ENCODE measurements at regions not wholly inside any gene's neighbourhood (a gene's known extent, or its start where the extent isn't known, plus 50 kb on each side); places are given as distances from the start of the nearest gene placed in this dataset.
"Not testable (repeated sequence)": the region's sequence is repeated elsewhere in the genome, so short reads cannot be mapped to it uniquely, and the experiment has no call there.

- no peak for DNase-seq
Observed at GRCh38 chr15:62513893-62514292, 348.8 kb upstream of the C2CD4B start.

DNA sequence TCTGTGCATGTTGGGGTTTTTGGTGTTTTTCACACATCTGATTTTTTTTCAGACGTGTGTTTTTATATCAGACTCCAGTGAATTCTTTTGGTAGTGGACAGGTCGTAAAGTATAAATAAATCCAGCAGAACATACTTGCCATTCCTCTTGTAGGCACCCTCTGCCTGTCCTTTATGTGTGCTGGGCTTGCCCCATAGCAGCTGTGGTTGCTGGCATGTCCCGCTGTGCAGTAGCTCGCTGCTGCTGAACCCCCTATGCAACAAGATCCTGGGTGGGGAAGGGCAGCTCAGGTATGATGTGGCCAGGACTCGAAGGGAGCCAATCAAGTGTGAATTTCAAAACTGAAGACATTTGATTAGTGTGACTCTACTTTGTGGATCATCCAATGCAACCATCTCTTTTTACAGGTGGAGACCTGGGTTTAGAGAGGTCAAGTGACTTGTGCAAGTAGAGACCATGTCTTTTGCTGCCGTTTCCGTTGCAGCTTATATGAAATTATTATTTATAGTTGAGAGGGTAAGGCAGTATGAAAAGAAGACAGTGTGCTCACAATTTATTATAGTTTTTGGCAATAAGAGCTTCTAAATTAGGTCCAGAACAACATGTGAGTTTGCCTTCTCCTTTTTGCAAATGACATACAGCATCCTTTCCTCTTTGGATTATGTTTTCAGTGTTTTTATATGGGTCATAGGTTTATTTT, 350.8 kb upstream of the C2CD4B start:
- DNase-seq = no peak

DNA sequence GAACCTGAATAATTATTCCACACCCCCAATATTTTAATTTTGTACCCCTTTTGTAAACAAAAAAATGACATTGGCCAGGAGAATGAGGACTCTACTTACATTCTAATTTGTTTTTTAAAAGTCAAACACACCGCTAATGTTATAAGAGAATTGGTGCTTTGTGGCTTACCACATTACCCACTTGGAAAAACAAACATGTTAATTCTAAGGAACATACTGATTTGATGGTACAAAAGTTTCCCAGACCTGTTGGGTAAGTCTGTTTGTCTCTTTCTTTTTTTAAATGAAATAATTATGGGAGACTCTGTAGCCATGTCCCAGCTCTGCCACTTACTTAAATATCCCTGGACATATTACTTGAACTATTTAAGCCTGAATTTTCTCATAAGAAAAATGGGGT, 352.5 kb upstream of the C2CD4B start:
- no peak for DNase-seq

DNA sequence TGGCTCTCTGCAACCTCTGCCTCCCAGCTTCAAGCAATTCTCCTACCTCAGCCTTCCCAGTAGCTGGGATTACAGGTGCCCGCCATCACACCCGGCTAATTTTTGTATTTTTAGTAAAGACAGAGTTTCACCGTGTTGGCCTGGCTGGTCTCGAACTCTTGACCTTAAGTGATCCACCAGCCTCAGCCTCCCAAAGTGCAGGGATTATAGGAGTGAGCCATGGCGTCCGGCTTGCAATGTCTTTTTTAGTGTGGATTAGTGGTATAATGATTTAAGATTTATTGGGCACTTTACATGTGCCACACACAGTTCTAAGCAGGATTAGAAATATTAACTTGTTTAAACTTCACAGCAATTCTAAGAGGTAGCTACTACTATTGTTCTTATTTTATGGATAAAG, 353.6 kb upstream of the C2CD4B start:
- not testable (repeated sequence) for DNase-seq

DNA sequence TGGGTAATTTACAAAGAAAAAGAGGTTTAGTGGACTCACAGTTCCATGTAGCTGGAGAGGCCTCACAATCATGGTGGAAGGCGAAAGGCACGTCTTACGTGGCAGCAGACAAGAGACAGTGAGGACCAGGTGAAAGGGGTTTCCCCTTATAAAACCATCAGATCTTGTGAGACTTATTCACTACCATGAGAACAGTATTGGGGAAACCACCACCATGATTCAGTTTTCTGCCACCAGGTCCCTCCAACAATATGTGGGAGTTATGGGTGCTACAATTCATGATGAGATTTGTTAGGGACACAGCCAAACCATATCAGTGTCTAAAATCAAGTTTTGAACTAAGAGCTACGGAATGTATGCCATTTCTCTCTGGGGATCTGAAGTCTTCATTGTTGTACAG, 354.8 kb upstream of the C2CD4B start:
- DNase-seq = no peak

DNA sequence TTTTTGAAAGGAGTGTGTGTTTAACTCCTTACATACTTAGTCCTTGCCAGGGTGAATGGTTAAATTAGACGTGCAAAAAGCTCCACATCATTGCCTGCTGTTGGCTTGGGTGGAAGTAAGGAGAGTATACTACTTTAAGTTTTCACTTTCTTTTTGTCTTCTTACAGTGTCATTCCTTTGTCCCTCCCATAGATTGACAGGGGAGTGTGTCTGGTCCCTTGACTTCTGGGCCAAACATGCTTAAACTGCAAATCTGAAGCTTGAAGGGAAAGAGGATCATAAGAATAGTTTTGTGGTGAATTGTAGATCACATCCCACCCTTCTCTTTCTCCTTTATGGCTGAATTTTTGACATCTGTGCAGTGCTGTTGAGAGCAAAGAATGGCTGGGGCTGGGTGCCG, 355.8 kb upstream of the C2CD4B start:
- DNase-seq = no peak

GRCh38 chr15:62521396-62521795, 356.3 kb upstream of the C2CD4B start:
- DNase-seq = no peak

DNA sequence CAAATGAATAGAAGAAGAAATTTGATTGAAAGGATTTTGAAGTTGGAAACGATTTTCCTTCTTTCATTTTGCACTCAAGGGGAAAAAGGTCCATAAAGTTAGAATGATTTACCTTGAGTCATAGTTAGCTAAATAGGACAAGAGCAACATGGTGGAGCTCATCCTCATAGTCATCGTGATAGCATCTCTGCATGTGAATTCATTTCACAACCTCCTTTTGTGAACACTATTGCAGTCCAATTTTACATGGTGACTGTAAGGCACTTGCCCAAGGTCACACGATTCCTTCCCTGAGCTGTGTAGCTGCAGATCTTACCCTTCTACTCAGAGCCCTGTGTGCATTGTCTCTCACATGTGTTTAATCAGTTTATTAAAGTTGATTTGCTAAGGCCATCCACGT, 359.8 kb upstream of the C2CD4B start:
- no peak for DNase-seq

DNA sequence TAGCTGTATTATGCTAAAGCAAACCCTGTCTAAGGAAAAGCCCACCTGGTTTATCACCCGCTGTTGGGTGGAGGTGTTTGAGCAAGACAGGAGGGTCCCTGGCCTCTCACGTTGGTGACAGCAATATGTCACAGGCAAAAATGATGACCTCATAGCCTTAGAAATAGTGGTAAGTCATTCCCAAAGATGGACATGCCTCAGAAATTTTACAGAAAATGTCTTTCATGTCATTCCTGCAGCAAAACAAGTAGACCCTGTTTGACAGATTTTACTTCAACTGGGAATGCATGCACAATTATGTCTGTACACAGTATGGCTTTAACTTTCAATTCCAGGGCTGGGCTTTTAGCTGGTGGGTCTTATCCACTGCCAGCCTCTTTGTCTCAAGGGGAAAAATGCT, 362.3 kb upstream of the C2CD4B start:
- no peak for DNase-seq

GRCh38 chr15:62528505-62528904, 363.4 kb upstream of the C2CD4B start:
- DNase-seq = no peak

DNA sequence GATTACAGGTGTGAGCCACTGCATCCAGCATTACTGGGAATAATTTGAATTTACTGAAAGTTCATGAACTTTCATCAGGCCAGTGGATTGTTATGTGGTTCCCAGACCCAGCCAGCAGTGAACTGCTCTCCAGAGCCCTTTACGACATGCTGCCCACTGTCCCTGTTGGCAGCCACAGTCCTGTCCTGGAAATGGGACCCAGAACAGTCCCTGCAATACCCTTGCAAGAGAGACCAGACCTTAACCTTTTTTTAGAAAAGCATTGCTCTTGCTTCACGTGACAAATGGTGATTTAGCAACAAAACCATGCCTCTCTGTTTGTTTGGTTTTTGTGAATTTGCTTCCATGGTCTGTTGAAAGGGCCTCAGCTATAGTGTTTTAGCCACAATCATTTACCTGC, 367.3 kb upstream of the C2CD4B start:
- DNase-seq = no peak

DNA sequence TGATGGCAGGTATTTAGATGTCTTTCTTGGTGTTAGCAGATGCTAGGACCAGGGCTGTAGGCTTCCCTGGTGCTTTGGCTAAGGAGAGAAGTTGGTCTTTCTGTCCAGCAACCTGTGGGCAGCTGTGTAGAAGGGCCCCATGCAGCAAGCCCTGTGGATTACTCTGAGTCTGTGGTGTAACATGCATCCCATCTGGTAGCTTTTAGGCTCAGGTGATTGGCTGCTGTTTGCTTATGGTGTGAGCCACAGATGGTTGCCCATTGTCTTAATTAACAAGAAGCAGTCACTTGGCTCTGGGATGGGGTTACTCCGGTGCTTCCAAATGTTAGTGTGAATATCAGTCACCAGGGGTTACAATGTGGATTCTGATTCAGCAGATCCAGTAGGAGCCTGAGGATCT, 368.6 kb upstream of the C2CD4B start:
- no peak for DNase-seq

DNA sequence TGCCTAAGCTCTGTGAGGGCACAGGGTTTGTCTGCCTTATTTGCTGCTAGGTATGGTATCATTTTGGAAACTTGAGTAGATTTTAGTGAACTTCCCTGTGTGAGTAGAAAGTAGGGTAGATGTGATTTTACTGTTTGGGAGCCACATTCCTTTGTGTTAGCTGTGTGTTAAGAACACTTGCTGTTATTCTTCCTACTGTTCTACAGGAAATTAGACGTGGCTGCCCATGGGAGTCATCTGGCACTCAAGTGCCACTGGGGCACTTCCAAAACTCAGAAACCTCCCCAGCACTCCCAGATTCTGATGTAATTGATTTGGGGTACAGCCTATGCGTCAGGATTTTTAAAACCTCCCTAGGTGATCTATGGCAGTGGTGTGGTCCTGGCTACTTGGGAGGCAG, 369.9 kb upstream of the C2CD4B start:
- DNase-seq = no peak

DNA sequence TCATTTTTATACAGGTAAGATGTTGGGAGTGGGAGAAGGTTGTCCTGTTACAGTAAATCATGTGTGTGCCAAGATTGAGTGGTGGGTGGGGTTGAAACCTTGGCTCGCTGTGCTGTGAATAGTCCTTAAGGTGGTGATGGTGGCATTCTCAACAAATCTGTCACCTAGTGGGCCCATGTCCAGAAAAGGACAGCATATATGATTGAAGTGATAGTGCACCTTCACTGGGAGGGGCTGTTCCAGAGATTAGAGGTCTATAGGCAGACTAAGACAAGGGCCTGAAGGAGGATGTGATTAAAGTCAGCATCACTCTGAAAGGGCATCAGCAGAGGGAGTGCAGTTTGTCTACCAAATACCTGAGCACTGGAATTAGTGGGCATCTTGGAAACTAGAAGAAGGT, 374.2 kb upstream of the C2CD4B start:
- DNase-seq = no peak

GRCh38 chr15:62541250-62541649, 376.2 kb upstream of the C2CD4B start:
- DNase-seq = no peak

- no peak for DNase-seq
Observed at GRCh38 chr15:62541846-62542245, 376.8 kb upstream of the C2CD4B start.

GRCh38 chr15:62544446-62544845, 379.4 kb upstream of the C2CD4B start:
- no peak for DNase-seq

- no peak for DNase-seq
Observed at GRCh38 chr15:62545467-62546227, 380.6 kb upstream of the C2CD4B start.

GRCh38 chr15:62546628-62547027, 381.5 kb upstream of the C2CD4B start:
- DNase-seq = no peak

DNA sequence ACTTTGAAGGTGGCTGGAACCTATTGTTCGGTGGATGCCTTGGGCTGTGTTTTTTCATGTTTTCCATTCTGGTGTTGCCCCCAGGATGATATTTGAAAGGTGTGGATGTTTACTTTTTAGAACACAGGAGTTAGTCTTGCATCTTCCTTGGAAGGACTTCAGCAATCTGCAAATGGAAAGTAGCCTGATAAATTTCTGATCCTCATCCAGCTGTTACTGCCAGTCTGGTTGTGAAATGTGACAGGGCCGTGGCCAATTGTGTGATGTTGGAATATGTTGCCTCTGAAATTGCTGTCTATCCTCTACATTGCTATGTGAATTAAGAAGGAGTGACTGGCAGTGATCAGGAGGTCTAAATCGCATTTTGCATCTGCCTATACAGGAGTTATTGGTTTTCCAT, 382.5 kb upstream of the C2CD4B start:
- DNase-seq = no peak

DNA sequence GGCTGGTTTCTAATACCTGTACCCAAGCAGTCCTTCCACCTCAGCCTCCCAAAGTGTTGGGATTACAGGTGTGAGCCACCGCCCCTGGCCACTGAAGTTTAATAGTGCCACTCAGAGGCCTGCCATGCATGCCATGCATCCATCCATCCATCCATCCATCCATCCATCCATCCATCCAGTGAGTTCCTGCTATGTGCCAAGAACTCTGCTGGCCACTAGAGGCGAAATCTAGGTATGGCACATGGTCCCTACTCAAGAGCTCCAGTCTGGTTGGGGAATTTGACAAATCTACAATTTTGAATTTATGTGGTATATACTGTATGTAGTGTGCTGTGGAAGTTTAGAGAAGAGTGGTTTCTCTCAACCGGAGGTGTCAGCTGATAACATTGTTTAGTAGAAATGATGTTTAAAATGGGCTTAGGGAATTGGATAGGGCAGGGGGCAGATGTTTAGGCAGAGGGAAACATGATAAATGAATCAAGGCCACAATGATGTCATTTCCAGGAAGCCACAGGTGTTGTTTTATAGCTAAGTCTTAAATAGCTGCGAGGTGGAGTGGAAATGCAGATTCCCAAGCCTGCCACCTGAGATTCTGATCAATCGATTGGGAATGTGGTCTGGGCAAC, 384.4 kb upstream of the C2CD4B start:
- DNase-seq = no peak

- DNase-seq = no peak
Observed at GRCh38 chr15:62550106-62550505, 385.0 kb upstream of the C2CD4B start.

- no peak for DNase-seq
Observed at GRCh38 chr15:62552444-62552843, 387.4 kb upstream of the C2CD4B start.

GRCh38 chr15:62553911-62554563, 389.0 kb upstream of the C2CD4B start:
- DNase-seq = no peak

All from activated naive CD4-positive, alpha-beta T cell (primary cell).